C4-2B (cell line): ENCODE measurements at regions not wholly inside any gene's neighbourhood (a gene's known extent, or its start where the extent isn't known, plus 50 kb on each side); places are given as distances from the start of the nearest gene placed in this dataset.

ENCODE experiments used
- CTCF ChIP-seq: fragments of 450-650 bp; conservative IDR thresholded peaks from 2 replicates; pipeline ENCODE4 v1.5.1; 2017; ENCODE audit warnings: mild to moderate bottlenecking
- ZFX ChIP-seq: fragments of 450-650 bp; IDR thresholded peaks from 2 replicates; pipeline ENCODE4 v1.6.1; 2017

- TF ChIP-seq CTCF = no peak
- no peak for TF ChIP-seq ZFX
These were observed 84.3 kb upstream of the NBEA start for GRCh38 chr13:34857558-34858325.
